ENCODE measurements at regions not wholly inside any gene's neighbourhood (a gene's known extent, or its start where the extent isn't known, plus 50 kb on each side); places are given as distances from the start of the nearest gene placed in this dataset.

DNA sequence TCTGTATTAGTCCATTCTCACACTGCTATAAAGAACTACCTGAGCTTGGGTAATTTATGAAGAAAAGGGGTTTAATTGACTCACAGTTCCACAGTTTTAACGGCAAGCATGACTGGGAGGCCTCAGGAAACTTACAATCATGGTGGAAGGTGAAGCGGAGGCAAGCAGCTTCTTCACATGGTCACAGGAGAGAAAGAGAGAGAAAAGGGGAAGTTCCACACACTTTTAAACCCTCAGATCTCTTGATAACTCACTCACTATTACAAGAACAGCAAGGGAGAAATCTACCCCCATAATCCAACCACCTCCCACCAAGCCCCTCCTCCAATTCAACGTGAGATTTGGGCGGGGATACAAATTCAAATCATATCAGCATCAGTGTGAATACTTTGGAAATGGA, 133.4 kb upstream of the SLC30A5 start:
- no peak overlapping the region for H3K27ac ChIP-seq
- DNase-seq, result no peak
- no peaks in the 10 kb centered on the region for H3K9me3 ChIP-seq (ENCODE audit: severe bottlenecking)
- H3K36me3 ChIP-seq, result no peaks in the 10 kb centered on the region
- H3K27me3 ChIP-seq (ENCODE audit: insufficient read depth, low read depth, severe bottlenecking), result no peaks in the 10 kb centered on the region
- H3K4me3 ChIP-seq (ENCODE audit: low read depth, low read length), result no peak overlapping the region
- TF ChIP-seq, protein P1, sequence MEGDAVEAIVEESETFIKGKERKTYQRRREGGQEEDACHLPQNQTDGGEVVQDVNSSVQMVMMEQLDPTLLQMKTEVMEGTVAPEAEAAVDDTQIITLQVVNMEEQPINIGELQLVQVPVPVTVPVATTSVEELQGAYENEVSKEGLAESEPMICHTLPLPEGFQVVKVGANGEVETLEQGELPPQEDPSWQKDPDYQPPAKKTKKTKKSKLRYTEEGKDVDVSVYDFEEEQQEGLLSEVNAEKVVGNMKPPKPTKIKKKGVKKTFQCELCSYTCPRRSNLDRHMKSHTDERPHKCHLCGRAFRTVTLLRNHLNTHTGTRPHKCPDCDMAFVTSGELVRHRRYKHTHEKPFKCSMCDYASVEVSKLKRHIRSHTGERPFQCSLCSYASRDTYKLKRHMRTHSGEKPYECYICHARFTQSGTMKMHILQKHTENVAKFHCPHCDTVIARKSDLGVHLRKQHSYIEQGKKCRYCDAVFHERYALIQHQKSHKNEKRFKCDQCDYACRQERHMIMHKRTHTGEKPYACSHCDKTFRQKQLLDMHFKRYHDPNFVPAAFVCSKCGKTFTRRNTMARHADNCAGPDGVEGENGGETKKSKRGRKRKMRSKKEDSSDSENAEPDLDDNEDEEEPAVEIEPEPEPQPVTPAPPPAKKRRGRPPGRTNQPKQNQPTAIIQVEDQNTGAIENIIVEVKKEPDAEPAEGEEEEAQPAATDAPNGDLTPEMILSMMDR (IDR thresholded peaks at IDR 0.05; ENCODE audit: low read depth, low read length), result no peak

DNA sequence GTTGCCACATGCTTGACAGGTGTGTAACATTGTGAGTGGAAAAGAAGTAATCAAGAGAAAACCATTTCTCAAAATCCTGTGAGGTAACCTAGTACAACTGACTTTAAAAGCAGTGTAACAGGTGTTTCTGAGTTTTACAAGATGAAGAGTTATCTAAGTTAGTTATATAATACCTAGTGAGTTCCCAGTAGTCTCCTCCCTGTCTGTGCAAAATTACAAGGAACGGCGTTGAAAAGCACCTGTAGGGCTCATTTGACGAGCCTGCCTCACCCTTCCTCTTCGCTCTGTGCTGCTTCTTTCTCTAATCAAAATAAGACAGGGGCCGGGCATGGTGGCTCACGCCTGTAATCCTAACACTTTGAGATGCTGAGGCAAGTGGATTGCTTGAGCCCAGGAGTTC, 132.9 kb upstream of the SLC30A5 start:
- no peak overlapping the region for H3K27ac ChIP-seq
- no peak for DNase-seq
- no peaks in the 10 kb centered on the region for H3K27me3 ChIP-seq (ENCODE audit: insufficient read depth, low read depth, severe bottlenecking)
- no peaks in the 10 kb centered on the region for H3K9me3 ChIP-seq (ENCODE audit: severe bottlenecking)
- TF ChIP-seq, protein P1 (IDR thresholded peaks at IDR 0.05; ENCODE audit: low read depth, low read length), result no peak
- no peak overlapping the region for H3K4me3 ChIP-seq (ENCODE audit: low read depth, low read length)
- no peaks in the 10 kb centered on the region for H3K36me3 ChIP-seq

DNA sequence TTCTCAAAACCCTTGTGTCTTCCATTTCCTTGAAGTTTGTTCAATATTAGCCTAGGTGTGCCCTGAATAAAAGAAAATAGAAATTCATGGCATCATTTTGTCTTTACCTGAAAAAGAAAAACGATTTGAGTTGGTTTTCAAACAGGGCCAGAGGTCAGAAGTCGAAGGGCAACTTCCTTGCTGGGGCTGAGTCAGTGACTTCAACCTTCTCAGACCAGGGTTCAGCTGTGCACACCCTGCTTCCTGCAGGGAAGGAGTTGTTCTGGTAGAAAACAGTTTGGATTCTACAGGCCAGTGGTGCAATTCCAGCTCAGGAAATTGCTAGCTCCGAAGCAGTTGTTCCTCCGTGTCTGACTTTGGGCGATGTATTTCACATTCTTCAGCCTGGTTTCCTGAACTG, 132.1 kb upstream of the SLC30A5 start:
- DNase-seq, result no peak
- H3K4me3 ChIP-seq (ENCODE audit: low read depth, low read length), result no peak overlapping the region
- H3K36me3 ChIP-seq, result no peaks in the 10 kb centered on the region
- H3K9me3 ChIP-seq (ENCODE audit: severe bottlenecking), result no peaks in the 10 kb centered on the region
- no peak overlapping the region for H3K27ac ChIP-seq
- H3K27me3 ChIP-seq (ENCODE audit: insufficient read depth, low read depth, severe bottlenecking), result no peaks in the 10 kb centered on the region
- TF ChIP-seq, protein P1 (IDR thresholded peaks at IDR 0.05; ENCODE audit: low read depth, low read length), result no peak

DNA sequence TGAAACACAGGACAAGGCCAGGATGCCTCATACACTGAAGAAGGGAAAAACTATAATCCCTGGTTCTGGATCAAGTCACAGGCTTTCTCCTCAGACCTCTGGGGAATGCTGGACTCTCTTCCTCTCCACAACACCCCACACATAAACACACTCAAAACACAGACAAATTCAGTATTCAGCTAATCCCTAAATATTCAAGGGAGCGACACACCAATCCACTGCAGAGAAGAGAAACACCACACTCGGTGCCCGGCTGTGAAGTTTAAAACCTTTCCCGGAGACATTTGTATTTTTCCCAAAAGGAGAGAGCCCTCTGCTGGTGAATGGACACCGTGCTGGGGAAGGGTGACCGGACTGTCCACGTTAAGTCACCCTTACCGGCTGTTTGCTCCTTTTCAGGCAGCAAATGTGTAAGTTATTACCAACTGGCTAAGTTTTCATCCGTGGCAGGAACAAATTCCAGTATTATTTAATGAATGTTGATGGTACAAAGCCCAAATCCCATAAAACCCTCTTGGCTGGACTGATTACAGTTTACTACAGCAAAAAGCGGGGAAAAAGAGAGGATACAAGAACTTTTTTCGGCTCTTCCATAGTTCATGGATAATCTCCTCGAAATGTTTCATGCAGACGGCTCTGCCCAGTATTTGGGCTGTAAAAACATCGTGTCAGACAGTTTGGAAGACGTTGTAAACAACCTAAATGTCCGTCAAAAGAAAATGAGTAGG, 130.9 kb upstream of the SLC30A5 start:
- no peaks in the 10 kb centered on the region for H3K36me3 ChIP-seq
- DNase-seq, result peak; percentile 79
- no peak overlapping the region for H3K4me3 ChIP-seq (ENCODE audit: low read depth, low read length)
- H3K27me3 ChIP-seq (ENCODE audit: insufficient read depth, low read depth, severe bottlenecking), result no peaks in the 10 kb centered on the region
- no peaks in the 10 kb centered on the region for H3K9me3 ChIP-seq (ENCODE audit: severe bottlenecking)
- TF ChIP-seq, protein P1 (IDR thresholded peaks at IDR 0.05; ENCODE audit: low read depth, low read length), result peak; percentile 81
- peak overlapping the region; percentile 6; the same call in 1 of the 2 replicates for H3K27ac ChIP-seq

DNA sequence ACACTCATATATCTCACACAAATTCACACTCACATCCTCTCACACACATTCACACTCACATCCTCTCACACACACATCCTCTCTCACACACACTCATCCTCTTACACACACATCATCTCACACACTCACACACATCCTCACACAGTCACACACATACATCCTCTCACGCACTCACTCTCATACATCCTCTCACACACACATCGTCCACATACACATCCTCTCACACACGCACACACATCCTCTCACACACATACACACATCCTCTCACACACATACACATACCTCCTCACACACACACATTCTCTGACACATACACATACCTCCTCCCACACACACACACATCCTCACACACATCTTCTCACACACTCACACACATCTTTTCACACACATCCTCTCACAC, 129.1 kb upstream of the SLC30A5 start:
- Histone ChIP-seq H3K36me3 (no peaks in the 10 kb centered on the region), H3K27me3 (ENCODE audit: insufficient read depth, low read depth, severe bottlenecking) (no peaks in the 10 kb centered on the region), H3K27ac (no peak overlapping the region), H3K4me3 (ENCODE audit: low read depth, low read length) (no peak overlapping the region), H3K9me3 (ENCODE audit: severe bottlenecking) (no peaks in the 10 kb centered on the region)
- TF ChIP-seq, protein P1 (IDR thresholded peaks at IDR 0.05; ENCODE audit: low read depth, low read length), result no peak
- DNase-seq, result no peak

DNA sequence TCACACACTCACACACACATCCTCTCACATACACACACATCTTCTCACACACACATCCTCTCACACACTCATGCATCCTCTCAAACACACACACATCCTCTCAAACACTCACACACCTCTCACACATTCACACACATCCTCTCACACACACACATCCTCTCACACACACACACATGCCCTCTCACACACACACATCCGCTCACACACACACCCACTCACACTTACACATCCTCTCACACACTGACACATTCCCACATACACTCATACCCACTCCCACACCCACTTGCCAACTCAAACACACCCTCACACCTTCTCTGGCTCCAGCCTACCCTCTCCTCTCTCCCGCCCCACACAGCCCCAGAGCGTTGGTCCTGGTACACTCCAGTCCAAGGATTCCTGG, 127.9 kb upstream of the SLC30A5 start:
- Histone ChIP-seq H3K36me3 (no peaks in the 10 kb centered on the region), H3K27me3 (ENCODE audit: insufficient read depth, low read depth, severe bottlenecking) (no peaks in the 10 kb centered on the region), H3K27ac (no peak overlapping the region), H3K4me3 (ENCODE audit: low read depth, low read length) (no peak overlapping the region), H3K9me3 (ENCODE audit: severe bottlenecking) (no peaks in the 10 kb centered on the region)
- TF ChIP-seq, protein P1 (IDR thresholded peaks at IDR 0.05; ENCODE audit: low read depth, low read length), result no peak
- no peak for DNase-seq
